SK-N-SH (cell line): ENCODE measurements at regions not wholly inside any gene's neighbourhood (a gene's known extent, or its start where the extent isn't known, plus 50 kb on each side); places are given as distances from the start of the nearest gene placed in this dataset.

Source experiments
- CTCF ChIA-PET: fragments of 300-600, 350-600 bp; formaldehyde crosslinking; extraction: SDS; loops from one replicate; lab custom pipeline; 2021; lab: Yijun Ruan, JAX
- POLR2A ChIA-PET: fragments of 350-600 bp; sonication (Branson Sonifier 250); formaldehyde crosslinking; extraction: SDS; loops from one replicate; lab custom pipeline; 2020; ENCODE audit warnings: antibody characterized with exemption, inconsistent platforms; lab: Yijun Ruan, JAX
- DNase-seq: peaks from one replicate; pipeline ENCODE4 v3.0.0; 2012
- H2AFZ ChIP-seq: fragments of 200-600 bp; sonication (generic); 2 replicates; pipeline ENCODE4 v1.8.1; 2016; ENCODE audit warnings: antibody characterized with exemption, mild to moderate bottlenecking, low read depth
- H3F3A ChIP-seq: fragments of 200-600 bp; sonication (generic); replicated peaks from 2 replicates; pipeline ENCODE3; 2016; ENCODE audit warnings: antibody characterized with exemption, mild to moderate bottlenecking; ENCODE audit not compliant: insufficient read depth
- H3K27ac ChIP-seq, 2 experiments: fragments of 200-500 bp in 1 of 2; fragments of 200-600 bp in 1 of 2; sonication (Bioruptor generic) in 1 of 2; sonication (generic), shearing (Covaris generic) in 1 of 2; 2 replicates each; pipeline versions ENCODE4 v1.5.1 to v1.6.1; 2014 to 2016; ENCODE audit warnings: low read depth in 2 of 2, inconsistent platforms in 1 of 2, low read length in 1 of 2, mild to moderate bottlenecking in 1 of 2, mixed read lengths in 1 of 2
- H3K27me3 ChIP-seq: fragments of 200-600 bp; sonication (generic), shearing (Covaris generic); 2 replicates; pipeline ENCODE4 v1.6.1; 2016; ENCODE audit warnings: mixed run types; ENCODE audit not compliant: insufficient read depth
- H3K36me3 ChIP-seq, 2 experiments: fragments of 200-500 bp in 1 of 2; fragments of 200-600 bp in 1 of 2; sonication (Bioruptor generic) in 1 of 2; sonication (generic) in 1 of 2; replicated peaks in 1 of 2; 2 replicates each; pipeline versions ENCODE3 to v1.5.1; 2014 to 2016; ENCODE audit warnings: low read length in 1 of 2, mild to moderate bottlenecking in 1 of 2; ENCODE audit not compliant: insufficient read depth in 2 of 2, control insufficient read depth in 1 of 2
- H3K4me1 ChIP-seq, 2 experiments: fragments of 200-500 bp in 1 of 2; fragments of 200-600 bp in 1 of 2; sonication (Bioruptor generic) in 1 of 2; sonication (generic), shearing (Covaris generic) in 1 of 2; 2 replicates each; pipeline versions ENCODE4 v1.5.1 to v1.6.1; 2014 to 2016; ENCODE audit warnings: low read depth in 1 of 2, low read length in 1 of 2, mixed run types in 1 of 2; ENCODE audit not compliant: insufficient read depth in 2 of 2, control insufficient read depth in 1 of 2
- H3K4me2 ChIP-seq: fragments of 200-600 bp; sonication (generic), shearing (Covaris generic); 2 replicates; pipeline ENCODE4 v1.6.1; 2017; ENCODE audit warnings: mixed run types
- H3K4me3 ChIP-seq, 2 experiments: fragments of 200-500 bp in 1 of 2; fragments of 200-600 bp in 1 of 2; sonication (Bioruptor generic) in 1 of 2; sonication (generic), shearing (Covaris generic) in 1 of 2; 2 replicates each; pipeline versions ENCODE4 v1.5.1 to v1.8.1; 2014 to 2016; ENCODE audit warnings: low read depth in 2 of 2, inconsistent platforms in 1 of 2, low read length in 1 of 2, mild to moderate bottlenecking in 1 of 2, mixed read lengths in 1 of 2, moderate library complexity in 1 of 2
- H3K79me2 ChIP-seq: fragments of 200-600 bp; sonication (generic); 2 replicates; pipeline ENCODE4 v1.8.1; 2017; ENCODE audit warnings: mild to moderate bottlenecking; ENCODE audit not compliant: insufficient read depth
- H3K9ac ChIP-seq: fragments of 200-600 bp; sonication (generic); 2 replicates; pipeline ENCODE4 v1.6.1; 2017; ENCODE audit warnings: mixed run types
- H3K9me2 ChIP-seq: fragments of 200-600 bp; sonication (generic); 2 replicates; pipeline ENCODE4 v1.6.1; 2017; ENCODE audit warnings: mixed run types
- H3K9me3 ChIP-seq: fragments of 200-600 bp; sonication (generic); 2 replicates; pipeline ENCODE4 v1.6.1; 2017; ENCODE audit warnings: mixed run types, mild to moderate bottlenecking, moderate library complexity
- H4K20me1 ChIP-seq: fragments of 200-600 bp; sonication (generic); 2 replicates; pipeline ENCODE4 v1.6.1; 2017; ENCODE audit warnings: mild to moderate bottlenecking, mixed run types; ENCODE audit not compliant: insufficient read depth
- CTCF ChIP-seq: fragments of 200-600 bp; sonication (generic); IDR thresholded peaks from 2 replicates; pipeline ENCODE4 v1.6.1; 2017; ENCODE audit warnings: antibody characterized with exemption, mild to moderate bottlenecking, moderate library complexity
- ELF1 ChIP-seq: IDR thresholded peaks from 2 replicates; pipeline ENCODE4 v1.4.0; 2012
- FOXM1 ChIP-seq: IDR thresholded peaks from 2 replicates; pipeline ENCODE4 v1.4.0; 2012; ENCODE audit warnings: low read depth, mild to moderate bottlenecking
- MEF2A ChIP-seq: IDR thresholded peaks from 2 replicates; pipeline ENCODE4 v1.4.0; 2012; ENCODE audit warnings: low read depth, borderline replicate concordance
- MXI1 ChIP-seq: IDR thresholded peaks from 2 replicates; pipeline ENCODE4 v1.6.1; 2012; ENCODE audit warnings: mild to moderate bottlenecking, low read depth, low read length, improper control_type of control experiment
- NFIC ChIP-seq: IDR thresholded peaks from 2 replicates; pipeline ENCODE4 v1.4.0; 2012; ENCODE audit warnings: borderline replicate concordance
- NRF1 ChIP-seq: IDR thresholded peaks from 2 replicates; pipeline ENCODE4 v1.6.1; 2012; ENCODE audit warnings: low read depth, mild to moderate bottlenecking, low read length
- PBX3 ChIP-seq: IDR thresholded peaks from 2 replicates; pipeline ENCODE4; 2012
- POLR2AphosphoS5 ChIP-seq: IDR thresholded peaks from 2 replicates; pipeline ENCODE4 v1.6.1; 2012; ENCODE audit warnings: low read depth, low read length
- RAD21 ChIP-seq: IDR thresholded peaks from 2 replicates; pipeline ENCODE4 v1.6.1; 2012; ENCODE audit warnings: mild to moderate bottlenecking, low read length
- RCOR1 ChIP-seq: fragments of 150-350 bp; IDR thresholded peaks from 2 replicates; pipeline ENCODE4 v1.6.1; 2017; ENCODE audit warnings: antibody characterized with exemption, low read length
- REST ChIP-seq: IDR thresholded peaks from 2 replicates; pipeline ENCODE4 v1.6.1; 2012; ENCODE audit warnings: mild to moderate bottlenecking, low read depth, low read length, moderate library complexity
- SMC3 ChIP-seq: IDR thresholded peaks from 2 replicates; pipeline ENCODE4 v1.6.1; 2012; ENCODE audit warnings: low read depth, low read length, improper control_type of control experiment
- TCF12 ChIP-seq: IDR thresholded peaks from 2 replicates; pipeline ENCODE4 v1.4.0; 2012
- TEAD4 ChIP-seq: IDR thresholded peaks from 2 replicates; pipeline ENCODE4 v1.4.0; 2012; ENCODE audit warnings: mild to moderate bottlenecking, borderline replicate concordance; ENCODE audit not compliant: insufficient read depth
- USF1 ChIP-seq: IDR thresholded peaks from 2 replicates; pipeline ENCODE4 v1.4.0; 2012; ENCODE audit warnings: low read depth, borderline replicate concordance
- USF2 ChIP-seq: fragments of 150-350 bp; IDR thresholded peaks from 2 replicates; pipeline ENCODE4 v1.6.1; 2017; ENCODE audit warnings: antibody characterized with exemption, low read length, low read depth, borderline replicate concordance
- WGBS: methylation state at CpG from one replicate; pipeline ENCODE4 v1.1.6; 2017; ENCODE audit warnings: low lambda C conversion rate; 5-methylcytosine and 5-hydroxymethylcytosine counted together

- H3K27ac ChIP-seq: peak overlapping the region; percentile 57 to 67; a peak in 3 of 4 replicates
- peaks cover 20 to 32% of the 10 kb centered on the region in 2 experiments for H3K4me1 ChIP-seq
- H3F3A ChIP-seq: peaks cover 13% of the 10 kb centered on the region
- 0 out of 4 replicates have a peak overlapping the region, but pooled peaks of 1 of the 2 experiments have one; percentile 0 for H3K4me3 ChIP-seq
- 3% methylated on average over 2 of the region's 2 CpGs for WGBS
- H3K27me3 ChIP-seq: no peaks in the 10 kb centered on the region
- peak overlapping the region; percentile 40 for H3K4me2 ChIP-seq
- DNase-seq: peak; percentile 54
- no peak overlapping the region for H2AFZ ChIP-seq
- H3K9me2 ChIP-seq: no peaks in the 10 kb centered on the region
- H3K79me2 ChIP-seq: no peaks in the 10 kb centered on the region
- CTCF ChIA-PET: interaction anchor here (1.2 to 4.5 kb wide), 7 partner anchors 8 to 273 kb away, joined by 3 to 23 read pairs (median 5); no protein-coding TSS in a partner anchor
- H3K36me3 ChIP-seq: no peaks in the 10 kb centered on the region
- H4K20me1 ChIP-seq: no peaks in the 10 kb centered on the region
- H3K9me3 ChIP-seq: no peaks in the 10 kb centered on the region
- 0 out of 2 replicates have a peak overlapping the region, but pooled peaks have one; percentile 30 for H3K9ac ChIP-seq
- TF ChIP-seq CTCF (no peak), ELF1 (no peak), TEAD4 (no peak), POLR2AphosphoS5 (no peak), SMC3 (no peak), NFIC (peak; percentile 60), USF1 (no peak), RCOR1 (peak; percentile 46; the same call in 1 of the 2 replicates), MXI1 (no peak), REST (no peak), MEF2A (no peak), PBX3 (no peak), NRF1 (no peak), RAD21 (no peak), TCF12 (peak; percentile 56), USF2 (no peak), FOXM1 (no peak)
- POLR2A ChIA-PET: no interaction called here
These were observed 109.6 kb downstream of the APOB start for GRCh38 chr2:20934236-20934635.
